ENCODE measurements at regions not wholly inside any gene's neighbourhood (a gene's known extent, or its start where the extent isn't known, plus 50 kb on each side); places are given as distances from the start of the nearest gene placed in this dataset.

- WGBS = 49% methylated on average over 8 of the region's 8 CpGs
- Histone ChIP-seq H3K4me1 (ENCODE audit: control insufficient read depth in 4 of 4, insufficient read depth in 4 of 4, low read length in 3 of 4) (no peaks in the 10 kb centered on the region), H3K9me3 (ENCODE audit: control insufficient read depth in 4 of 4, low read length in 3 of 4) (peaks cover 0 to 4% (median 2%) of the 10 kb centered on the region in 4 donors)
These were observed 361.9 kb downstream of the CYRIA start for GRCh38 chr2:16303761-16304160.

GRCh38 chr2:16303273-16303577 is 362.4 kb downstream of the CYRIA start:
- DNase-seq (ENCODE audit: low spot score) = no peak
- 54% methylated on average over 6 of the region's 6 CpGs for WGBS
- Histone ChIP-seq H3K36me3 (ENCODE audit: control insufficient read depth in 4 of 4, insufficient read depth in 3 of 4, low read depth in 1 of 4, low read length in 3 of 4) (no peaks in the 10 kb centered on the region), H3K27ac (ENCODE audit: low read depth in 1 of 2, low read length in 2 of 2) (no peak overlapping the region), H3K27me3 (ENCODE audit: control insufficient read depth in 4 of 4, insufficient read depth in 4 of 4, low read length in 3 of 4) (peaks cover 0 to 3% (median 0%) of the 10 kb centered on the region in 4 donors), H3K4me1 (ENCODE audit: control insufficient read depth in 4 of 4, insufficient read depth in 4 of 4, low read length in 3 of 4) (no peaks in the 10 kb centered on the region), H3K9ac (ENCODE audit: low read depth in 1 of 2, low read length in 2 of 2) (no peak overlapping the region), H3K9me3 (ENCODE audit: control insufficient read depth in 4 of 4, low read length in 3 of 4) (peaks cover 0 to 4% (median 2%) of the 10 kb centered on the region in 4 donors), H3K4me3 (ENCODE audit: low read depth in 1 of 3, low read length in 3 of 3) (peak overlapping the region in 1 of 3 donors; percentile 2)
- TF ChIP-seq FOXA2 (IDR thresholded peaks at IDR 0.05) = no peak
- no peak for TF ChIP-seq RAD21 (IDR thresholded peaks at IDR 0.05)
- no peak for TF ChIP-seq JUND (IDR thresholded peaks at IDR 0.05)
- TF ChIP-seq HNF4G (IDR thresholded peaks at IDR 0.05) = no peak
- no peak for TF ChIP-seq TAF1 (conservative IDR thresholded peaks at IDR 0.05)
- TF ChIP-seq SP1 (IDR thresholded peaks at IDR 0.05) = no peak
- TF ChIP-seq GABPA (IDR thresholded peaks at IDR 0.05 in 1 of 2, conservative IDR thresholded peaks at IDR 0.05 in 1 of 2) = no peak
- TF ChIP-seq RXRA (IDR thresholded peaks at IDR 0.05) = no peak
- no peak for TF ChIP-seq HNF4A (conservative IDR thresholded peaks at IDR 0.05)
- TF ChIP-seq YY1 (IDR thresholded peaks at IDR 0.05) = no peak
- TF ChIP-seq EGR1 (IDR thresholded peaks at IDR 0.05; ENCODE audit: low read depth in 2 of 2) = no peak
- TF ChIP-seq, protein P1, sequence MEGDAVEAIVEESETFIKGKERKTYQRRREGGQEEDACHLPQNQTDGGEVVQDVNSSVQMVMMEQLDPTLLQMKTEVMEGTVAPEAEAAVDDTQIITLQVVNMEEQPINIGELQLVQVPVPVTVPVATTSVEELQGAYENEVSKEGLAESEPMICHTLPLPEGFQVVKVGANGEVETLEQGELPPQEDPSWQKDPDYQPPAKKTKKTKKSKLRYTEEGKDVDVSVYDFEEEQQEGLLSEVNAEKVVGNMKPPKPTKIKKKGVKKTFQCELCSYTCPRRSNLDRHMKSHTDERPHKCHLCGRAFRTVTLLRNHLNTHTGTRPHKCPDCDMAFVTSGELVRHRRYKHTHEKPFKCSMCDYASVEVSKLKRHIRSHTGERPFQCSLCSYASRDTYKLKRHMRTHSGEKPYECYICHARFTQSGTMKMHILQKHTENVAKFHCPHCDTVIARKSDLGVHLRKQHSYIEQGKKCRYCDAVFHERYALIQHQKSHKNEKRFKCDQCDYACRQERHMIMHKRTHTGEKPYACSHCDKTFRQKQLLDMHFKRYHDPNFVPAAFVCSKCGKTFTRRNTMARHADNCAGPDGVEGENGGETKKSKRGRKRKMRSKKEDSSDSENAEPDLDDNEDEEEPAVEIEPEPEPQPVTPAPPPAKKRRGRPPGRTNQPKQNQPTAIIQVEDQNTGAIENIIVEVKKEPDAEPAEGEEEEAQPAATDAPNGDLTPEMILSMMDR (IDR thresholded peaks at IDR 0.05; ENCODE audit: low read depth, low read length, missing input control) = no peak
- TF ChIP-seq FOXA1 (IDR thresholded peaks at IDR 0.05) = no peak
- no peak for TF ChIP-seq REST (IDR thresholded peaks at IDR 0.05)

More at GRCh38 chr2:16303761-16304160, 361.9 kb downstream of the CYRIA start:
- H3K27ac ChIP-seq (ENCODE audit: low read depth in 1 of 2, low read length in 2 of 2) = no peak overlapping the region
- TF ChIP-seq, protein P2, sequence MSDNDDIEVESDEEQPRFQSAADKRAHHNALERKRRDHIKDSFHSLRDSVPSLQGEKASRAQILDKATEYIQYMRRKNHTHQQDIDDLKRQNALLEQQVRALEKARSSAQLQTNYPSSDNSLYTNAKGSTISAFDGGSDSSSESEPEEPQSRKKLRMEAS (IDR thresholded peaks at IDR 0.05) = no peak
- TF ChIP-seq HNF4A (conservative IDR thresholded peaks at IDR 0.05) (no peak), ATF3 (IDR thresholded peaks at IDR 0.05) (no peak), JUND (IDR thresholded peaks at IDR 0.05) (no peak), NR2F2 (IDR thresholded peaks at IDR 0.05) (no peak), FOXA2 (IDR thresholded peaks at IDR 0.05) (no peak), YY1 (IDR thresholded peaks at IDR 0.05) (no peak), ZBTB33 (IDR thresholded peaks at IDR 0.05) (no peak), HNF4G (IDR thresholded peaks at IDR 0.05) (no peak), FOXA1 (IDR thresholded peaks at IDR 0.05) (no peak), RXRA (IDR thresholded peaks at IDR 0.05) (no peak), TAF1 (conservative IDR thresholded peaks at IDR 0.05) (no peak), GABPA (IDR thresholded peaks at IDR 0.05 in 1 of 2, conservative IDR thresholded peaks at IDR 0.05 in 1 of 2) (no peak), EGR1 (IDR thresholded peaks at IDR 0.05; ENCODE audit: low read depth in 2 of 2) (no peak), SP1 (IDR thresholded peaks at IDR 0.05) (no peak)
- TF ChIP-seq, protein P1 (IDR thresholded peaks at IDR 0.05; ENCODE audit: low read depth, low read length, missing input control) = no peak
- DNase-seq (ENCODE audit: low spot score) = no peak
- H3K4me3 ChIP-seq (ENCODE audit: low read depth in 1 of 3, low read length in 3 of 3) = no peak overlapping the region
- no peak overlapping the region for H3K9ac ChIP-seq (ENCODE audit: low read depth in 1 of 2, low read length in 2 of 2)
- H3K36me3 ChIP-seq (ENCODE audit: control insufficient read depth in 4 of 4, insufficient read depth in 3 of 4, low read depth in 1 of 4, low read length in 3 of 4) = no peaks in the 10 kb centered on the region
- H3K27me3 ChIP-seq (ENCODE audit: control insufficient read depth in 4 of 4, insufficient read depth in 4 of 4, low read length in 3 of 4) = peaks cover 0 to 3% (median 0%) of the 10 kb centered on the region in 4 donors
